Activated gamma-delta T cell treated with Interleukin-2 at 50 U/mL for 16 hours (primary cell): ENCODE measurements at regions not wholly inside any gene's neighbourhood (a gene's known extent, or its start where the extent isn't known, plus 50 kb on each side); places are given as distances from the start of the nearest gene placed in this dataset.

ENCODE experiments used
- DNase-seq: peaks from one replicate; pipeline ENCODE4 v3.0.0-alpha.2; 2020

DNA sequence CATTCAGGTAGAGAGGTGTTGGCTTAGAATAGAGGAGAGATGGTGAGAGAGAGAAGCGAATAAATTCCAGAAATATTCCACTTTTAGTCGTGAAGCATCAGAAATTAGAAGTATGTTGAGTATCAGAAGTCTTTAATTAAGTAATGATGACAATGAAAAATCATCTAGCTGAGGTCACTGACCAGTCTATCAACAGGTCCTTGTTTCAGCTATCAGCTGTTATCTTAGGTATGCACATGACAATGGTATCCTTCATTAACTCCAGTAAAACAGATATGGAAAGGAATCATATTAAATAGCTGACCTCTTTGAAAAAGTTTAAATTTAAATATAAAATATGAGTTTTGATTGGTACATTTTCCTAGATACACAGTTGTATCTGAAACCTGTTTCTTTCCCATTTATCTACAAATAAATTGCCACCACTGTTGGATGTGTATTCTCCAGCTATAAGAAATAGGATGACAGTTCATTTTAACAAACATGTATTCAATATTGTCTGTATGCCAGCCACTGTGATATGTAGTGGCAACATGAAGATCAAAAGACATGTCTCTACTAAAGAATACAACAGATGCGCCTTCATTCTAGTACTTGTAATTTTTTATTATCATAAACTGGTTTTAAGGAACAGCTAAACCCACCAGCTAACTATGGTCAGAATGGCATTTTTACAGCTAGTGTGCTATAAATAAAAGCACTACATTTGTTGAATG is 424.2 kb upstream of the DCN start:
- DNase-seq = no peak

DNA sequence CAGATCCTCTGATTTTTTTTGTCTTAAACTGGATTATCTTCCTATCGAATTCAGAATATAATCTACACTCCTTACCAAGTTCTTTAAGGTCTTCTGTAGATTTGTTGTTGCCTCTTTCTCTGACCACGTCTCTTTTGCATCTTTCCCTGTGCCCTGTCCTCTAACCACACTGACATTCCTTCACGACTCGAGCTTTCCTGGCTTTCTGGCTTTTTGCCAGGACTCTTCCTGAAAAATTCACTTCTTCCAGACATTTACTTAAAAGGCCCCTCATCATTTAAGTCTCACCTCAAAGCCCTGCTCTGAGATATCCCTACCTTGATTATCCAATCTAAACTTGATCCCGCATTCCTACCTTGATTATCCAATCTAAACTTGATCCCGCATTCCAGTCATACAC is 422.3 kb upstream of the DCN start:
- DNase-seq = no peak

GRCh38 chr12:91603060-91603459 is 420.4 kb upstream of the DCN start:
- DNase-seq = no peak

- DNase-seq = no peak
Observed at GRCh38 chr12:91601054-91601453, 418.4 kb upstream of the DCN start.

DNA sequence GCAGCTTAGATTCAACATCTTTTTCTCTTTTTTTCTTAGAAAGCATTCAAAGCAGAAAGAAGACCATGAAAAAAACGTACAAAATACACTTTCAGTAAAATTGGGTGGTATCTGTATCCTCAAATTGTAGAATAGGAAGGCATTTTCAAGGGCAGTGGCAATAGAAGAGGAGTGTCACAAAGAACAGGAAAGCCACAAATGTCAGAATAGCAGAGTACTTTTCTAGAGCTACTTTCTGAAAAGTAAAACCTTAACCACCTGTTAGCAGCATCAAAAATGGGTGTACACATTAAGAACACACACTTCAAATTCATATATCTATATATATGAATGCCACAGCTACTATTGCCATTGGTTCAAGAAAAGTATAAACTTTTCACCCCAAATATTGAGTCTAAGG is 412.1 kb upstream of the DCN start:
- no peak for DNase-seq

GRCh38 chr12:91591639-91591987 is 409.0 kb upstream of the DCN start:
- no peak for DNase-seq

- DNase-seq = no peak
Observed at GRCh38 chr12:91590966-91591638, 408.5 kb upstream of the DCN start.

GRCh38 chr12:91588874-91589454 is 406.3 kb upstream of the DCN start:
- DNase-seq = no peak

DNA sequence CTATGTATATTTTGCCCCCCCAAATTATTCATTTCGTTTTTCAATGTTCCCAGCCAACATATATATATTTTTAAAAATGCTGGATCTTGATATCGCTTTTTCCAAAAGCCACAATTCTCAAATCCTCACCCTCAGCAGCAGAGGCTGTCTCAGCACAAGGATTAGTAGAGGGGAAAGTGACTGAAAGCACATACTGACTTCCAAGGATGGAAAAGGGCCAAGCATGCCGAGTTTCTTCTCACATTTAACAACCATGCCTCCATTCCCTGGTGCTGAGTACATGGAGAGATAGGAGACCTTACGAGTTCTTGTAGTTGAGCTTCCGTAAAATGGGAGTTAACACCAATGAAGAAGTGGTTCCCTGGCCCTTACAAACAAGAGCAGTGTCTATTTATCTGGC is 403.4 kb upstream of the DCN start:
- DNase-seq = no peak

- DNase-seq = no peak
Observed at GRCh38 chr12:91582811-91583210, 400.2 kb upstream of the DCN start.

DNA sequence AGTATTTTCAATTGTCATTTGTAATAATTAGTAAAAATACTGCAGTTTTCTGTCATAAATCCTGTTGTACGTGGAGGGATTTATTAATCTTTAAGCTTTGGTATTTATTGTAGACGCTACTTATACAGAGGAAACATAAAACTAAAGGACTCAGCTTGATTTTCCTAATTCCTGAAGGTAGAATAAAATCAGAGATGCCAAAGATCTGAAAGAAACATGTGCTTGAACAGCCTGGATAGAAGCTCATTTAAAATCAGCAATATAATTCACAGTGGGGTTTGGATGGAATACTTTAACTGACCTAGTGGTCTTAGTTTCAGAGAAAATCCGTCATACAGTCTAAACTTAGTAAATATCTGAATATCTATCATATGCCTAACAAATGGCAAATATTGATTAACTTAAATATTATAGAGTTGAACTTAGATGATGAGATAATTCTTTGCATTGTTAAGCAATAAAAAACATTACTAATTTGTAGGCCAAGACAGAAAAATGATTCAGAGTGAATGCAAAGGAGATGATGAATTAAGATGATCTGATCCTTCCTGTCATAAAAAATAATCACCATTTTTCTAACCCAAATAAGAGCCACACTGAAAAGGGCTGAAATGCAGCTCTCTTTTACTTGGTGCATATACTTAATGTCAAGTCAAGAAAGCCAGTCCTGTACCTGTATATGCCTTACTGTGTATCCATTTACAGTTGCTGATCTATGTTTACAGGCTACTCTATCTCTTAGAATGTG is 397.1 kb upstream of the DCN start:
- DNase-seq = no peak

- no peak for DNase-seq
Observed at GRCh38 chr12:91577586-91578539, 395.2 kb upstream of the DCN start.

DNA sequence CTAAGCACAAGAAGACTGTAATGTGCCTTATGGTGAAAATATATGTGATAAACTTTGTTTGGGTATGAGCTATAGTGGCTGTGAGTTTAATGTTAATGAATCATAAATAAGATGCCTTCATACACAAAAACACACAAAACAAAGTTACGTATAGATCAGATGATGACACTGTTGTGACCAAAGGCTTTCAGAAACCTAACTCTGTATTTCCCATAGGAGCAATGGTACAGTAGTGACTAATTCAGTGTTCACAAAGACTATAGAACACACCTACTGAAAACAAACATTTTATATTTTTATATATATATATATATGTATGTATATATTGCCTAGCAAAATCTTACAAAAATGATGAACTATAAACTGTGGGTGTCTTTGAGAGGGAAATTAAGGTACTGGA is 393.8 kb upstream of the DCN start:
- no peak for DNase-seq

- DNase-seq = no peak
Observed at GRCh38 chr12:91575630-91576029, 393.0 kb upstream of the DCN start.

- no peak for DNase-seq
Observed at GRCh38 chr12:91574975-91575374, 392.4 kb upstream of the DCN start.

GRCh38 chr12:91574391-91574790 is 391.8 kb upstream of the DCN start:
- DNase-seq = no peak

GRCh38 chr12:91572869-91573268 is 390.3 kb upstream of the DCN start:
- DNase-seq = no peak

DNA sequence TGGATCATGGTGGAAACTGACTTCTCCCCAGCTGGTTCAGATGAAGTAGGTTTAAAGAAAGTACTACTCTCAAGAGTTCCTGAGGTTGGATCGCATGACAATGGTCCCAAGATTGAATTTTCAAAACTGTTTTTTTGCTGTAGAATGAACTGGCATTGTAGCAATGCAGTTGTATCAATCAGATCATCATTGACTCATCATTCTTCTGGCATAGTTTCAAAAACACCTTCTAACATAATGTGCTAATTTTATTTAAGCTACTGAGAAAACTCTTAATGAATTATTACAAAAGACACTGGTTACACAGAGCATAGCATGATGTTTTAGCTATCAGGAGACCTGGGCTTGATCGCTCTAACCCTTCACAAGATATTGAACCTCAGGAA is 384.5 kb upstream of the DCN start:
- DNase-seq = no peak

DNA sequence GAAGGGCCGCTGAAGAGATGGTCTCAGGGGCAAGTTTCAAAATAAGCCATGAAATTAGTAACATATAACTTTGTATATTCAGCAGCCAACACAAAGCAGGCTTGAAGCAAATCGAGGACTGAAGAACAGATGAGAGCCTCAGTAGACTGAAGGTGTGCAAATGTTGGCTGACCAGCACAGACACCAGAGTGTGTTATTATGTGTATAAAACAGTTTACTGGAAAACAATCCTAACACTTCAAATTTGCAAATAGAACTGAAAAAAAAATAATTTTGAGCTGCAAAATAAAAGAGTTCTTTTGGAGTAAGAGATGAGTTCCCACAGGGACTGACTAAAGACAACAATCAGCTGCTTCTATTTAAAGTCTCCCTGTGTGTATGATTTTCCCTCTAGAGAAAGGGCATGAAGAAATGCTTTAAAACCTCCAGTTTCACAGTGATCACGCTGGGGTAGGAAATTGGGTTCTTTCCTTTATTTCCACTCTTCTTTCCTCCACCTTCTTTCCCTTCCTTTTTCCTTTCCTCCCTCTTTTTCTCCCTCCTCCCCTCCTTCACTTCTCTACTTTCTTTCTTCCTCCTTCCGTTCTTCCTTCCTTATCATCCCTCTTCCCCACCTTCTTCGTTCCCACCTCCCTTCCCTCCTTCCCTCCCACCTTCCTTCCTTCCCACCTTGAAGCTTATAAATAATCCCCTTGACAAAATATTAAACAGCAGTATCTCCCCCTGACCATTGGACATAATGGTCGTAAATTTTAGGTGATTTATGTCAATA is 383.9 kb upstream of the DCN start:
- DNase-seq = no peak

DNA sequence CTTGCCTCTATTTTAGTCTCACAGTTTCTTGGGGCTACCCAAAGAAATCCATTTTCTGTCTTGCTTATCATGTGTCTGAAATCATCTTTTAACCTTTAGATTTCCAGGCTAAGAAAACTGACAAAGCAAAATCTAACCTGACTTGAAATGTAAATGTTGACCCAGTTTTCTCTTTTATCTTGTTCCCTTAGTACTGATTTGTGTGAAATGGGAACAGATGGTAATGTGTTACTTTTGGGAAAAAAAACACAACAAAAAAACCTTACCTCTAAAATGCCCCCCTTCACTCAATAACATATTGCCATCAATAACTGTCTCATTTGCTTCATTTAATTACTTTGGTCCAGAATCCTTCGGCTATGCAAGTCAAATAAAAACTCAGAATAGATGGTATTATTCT is 383.2 kb upstream of the DCN start:
- no peak for DNase-seq

GRCh38 chr12:91565246-91565645 is 382.6 kb upstream of the DCN start:
- no peak for DNase-seq
